HG03103 (cell line): ENCODE measurements at regions not wholly inside any gene's neighbourhood (a gene's known extent, or its start where the extent isn't known, plus 50 kb on each side); places are given as distances from the start of the nearest gene placed in this dataset.

Experiments
- ATAC-seq: cut with Tn5 transposase; IDR thresholded peaks from one replicate; pipeline ENCODE4 v1.9.1; 2021; ENCODE audit warnings: low read depth; ENCODE audit not compliant: unreplicated experiment

DNA sequence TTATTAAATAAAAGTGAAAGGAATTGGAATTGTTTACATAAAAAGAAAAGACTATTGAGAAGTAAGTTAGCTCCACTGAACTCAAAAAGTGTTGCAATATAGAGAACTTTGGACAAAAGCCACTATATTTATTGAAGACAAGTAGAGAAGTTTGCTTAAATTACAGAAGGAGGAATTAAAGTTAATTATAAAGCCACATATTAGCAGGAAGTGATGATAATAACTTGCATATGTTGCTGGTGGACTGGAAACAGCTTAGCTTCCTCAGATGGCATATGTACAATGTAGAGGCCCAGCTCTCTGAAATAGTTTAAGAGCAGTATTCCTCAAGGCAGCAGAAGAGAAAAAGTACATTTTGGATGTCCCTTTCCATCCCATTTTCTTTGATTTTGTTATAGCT is 400.7 kb downstream of the GATA3 start:
- no peak for ATAC-seq

DNA sequence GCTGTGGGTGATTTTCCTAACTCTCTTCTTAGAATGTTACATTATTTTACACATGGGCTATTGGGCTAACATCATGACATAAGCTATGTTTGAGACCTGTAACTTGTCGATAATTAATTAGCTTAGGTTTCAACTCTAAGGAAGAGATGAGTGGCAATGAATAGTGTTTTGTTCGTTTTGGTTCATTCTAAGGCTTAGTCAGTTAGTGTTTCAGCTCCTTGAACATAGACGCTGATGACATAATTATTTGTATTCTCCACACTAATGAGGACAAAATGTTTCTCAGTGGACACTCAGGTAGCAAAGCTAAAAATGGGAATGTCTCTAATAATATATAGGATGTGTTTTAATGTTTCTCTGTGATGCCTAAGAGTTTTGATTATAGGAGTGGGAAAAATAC is 401.9 kb downstream of the GATA3 start:
- no peak for ATAC-seq

DNA sequence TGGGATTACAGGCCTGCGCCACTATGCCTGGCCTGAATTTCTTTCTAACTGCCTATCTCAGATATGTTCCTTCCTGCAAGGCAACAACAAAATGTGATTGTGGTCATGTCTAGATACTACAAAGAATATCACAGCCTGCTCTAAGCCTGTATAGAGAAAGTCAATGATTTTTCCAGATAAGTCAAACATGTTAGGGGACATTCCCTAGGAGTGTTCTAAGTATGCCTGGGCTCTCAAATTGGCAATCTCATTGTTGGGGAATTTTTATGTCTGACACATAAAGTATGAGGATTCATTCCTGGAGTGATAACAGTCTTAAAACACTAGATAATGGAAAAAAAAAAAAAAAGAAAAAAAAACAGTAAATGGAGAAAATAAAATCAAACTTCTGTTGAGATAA is 406.1 kb downstream of the GATA3 start:
- ATAC-seq: no peak

DNA sequence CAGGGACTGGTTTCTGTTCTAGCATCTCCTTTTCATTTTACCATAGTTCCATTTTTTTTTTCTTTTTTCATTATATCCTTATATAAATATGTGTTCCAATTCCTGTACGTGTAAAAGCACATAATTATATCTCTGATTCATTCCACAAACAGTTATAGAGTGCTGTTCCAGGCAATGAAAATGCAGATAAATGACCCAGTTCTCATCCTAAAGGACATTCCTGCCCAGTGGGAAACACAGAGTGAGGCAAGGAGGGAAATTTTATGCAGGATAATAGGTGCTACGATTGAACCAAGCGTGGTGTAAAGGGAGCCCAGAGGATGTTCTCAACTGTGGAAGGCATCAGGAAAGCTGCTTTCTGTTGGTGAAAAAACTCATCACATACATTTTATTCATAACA is 408.1 kb downstream of the GATA3 start:
- ATAC-seq: no peak

DNA sequence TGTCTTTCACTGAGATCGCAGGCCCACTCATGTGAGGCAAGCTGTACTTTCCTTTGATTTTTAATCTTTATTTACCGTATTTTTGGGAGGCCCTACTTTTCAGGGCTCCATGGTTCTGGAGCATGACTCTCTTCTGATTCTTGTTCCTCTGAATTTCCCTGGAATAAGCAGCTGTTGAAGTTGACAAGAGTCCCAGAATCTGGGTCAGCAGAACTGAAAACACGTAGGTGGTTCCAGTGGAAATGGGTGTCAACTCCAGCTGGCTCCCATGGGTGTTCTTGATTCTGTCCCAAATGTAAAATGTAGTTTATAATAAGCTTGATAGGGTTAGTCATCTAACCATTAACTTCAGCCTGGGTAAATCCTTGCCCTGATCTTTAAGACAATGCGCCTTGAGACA is 409.4 kb downstream of the GATA3 start:
- ATAC-seq: no peak

DNA sequence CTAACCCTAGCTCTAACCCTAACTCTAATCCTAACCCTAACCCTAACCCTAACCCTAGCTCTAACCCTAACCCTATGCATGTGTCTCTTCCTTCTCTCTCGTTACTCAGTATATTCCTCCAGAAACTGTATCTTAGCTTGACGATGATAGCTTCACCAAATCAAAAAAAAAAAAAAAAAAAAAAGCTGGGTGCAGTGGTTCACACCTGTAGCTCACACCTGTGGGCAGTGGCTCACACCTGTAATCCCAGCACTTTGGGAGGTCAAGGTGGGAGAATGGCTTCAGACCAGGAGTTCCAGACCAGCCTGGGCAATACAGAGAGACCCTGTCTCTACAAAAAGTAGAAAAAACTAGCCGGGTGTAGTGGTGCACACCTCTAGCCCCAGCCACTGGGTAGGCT is 414.0 kb downstream of the GATA3 start:
- ATAC-seq: no peak

DNA sequence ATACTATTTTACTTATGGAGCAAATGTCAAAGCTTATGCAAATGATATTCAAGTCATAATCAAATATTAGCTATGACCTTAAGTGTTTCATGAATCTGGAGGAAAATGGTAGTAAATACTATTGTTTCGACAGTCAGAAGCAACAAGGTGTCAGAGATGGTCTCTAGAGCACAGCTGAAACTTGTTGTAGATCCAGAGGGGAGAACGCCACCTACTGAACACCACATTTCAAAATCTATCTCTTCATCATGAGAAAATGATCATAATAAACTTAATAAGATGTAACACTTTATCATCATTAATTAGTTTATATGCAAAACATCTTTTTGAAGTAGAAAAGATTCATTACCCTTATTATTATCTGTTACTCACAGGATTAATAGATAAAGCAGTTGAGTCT is 418.7 kb downstream of the GATA3 start:
- ATAC-seq: no peak

DNA sequence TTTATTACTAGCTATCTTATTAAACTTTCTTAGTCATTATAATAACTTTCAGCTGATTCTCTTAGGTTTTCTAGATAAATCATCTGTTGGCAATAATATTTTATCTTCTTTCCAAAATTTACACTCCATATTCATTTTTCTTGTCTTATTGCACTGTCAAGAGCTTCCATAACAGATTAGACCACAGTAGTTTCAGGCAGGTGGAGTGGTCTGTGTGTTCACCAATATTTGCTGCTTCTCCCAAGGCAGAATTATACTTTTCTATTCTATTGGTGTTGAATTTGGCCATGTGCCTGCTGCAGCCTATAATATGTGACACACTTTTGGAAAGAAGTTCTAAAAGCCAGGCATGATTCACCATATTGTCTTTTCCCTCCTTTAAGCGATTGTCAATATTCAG is 422.8 kb downstream of the GATA3 start:
- ATAC-seq: no peak

DNA sequence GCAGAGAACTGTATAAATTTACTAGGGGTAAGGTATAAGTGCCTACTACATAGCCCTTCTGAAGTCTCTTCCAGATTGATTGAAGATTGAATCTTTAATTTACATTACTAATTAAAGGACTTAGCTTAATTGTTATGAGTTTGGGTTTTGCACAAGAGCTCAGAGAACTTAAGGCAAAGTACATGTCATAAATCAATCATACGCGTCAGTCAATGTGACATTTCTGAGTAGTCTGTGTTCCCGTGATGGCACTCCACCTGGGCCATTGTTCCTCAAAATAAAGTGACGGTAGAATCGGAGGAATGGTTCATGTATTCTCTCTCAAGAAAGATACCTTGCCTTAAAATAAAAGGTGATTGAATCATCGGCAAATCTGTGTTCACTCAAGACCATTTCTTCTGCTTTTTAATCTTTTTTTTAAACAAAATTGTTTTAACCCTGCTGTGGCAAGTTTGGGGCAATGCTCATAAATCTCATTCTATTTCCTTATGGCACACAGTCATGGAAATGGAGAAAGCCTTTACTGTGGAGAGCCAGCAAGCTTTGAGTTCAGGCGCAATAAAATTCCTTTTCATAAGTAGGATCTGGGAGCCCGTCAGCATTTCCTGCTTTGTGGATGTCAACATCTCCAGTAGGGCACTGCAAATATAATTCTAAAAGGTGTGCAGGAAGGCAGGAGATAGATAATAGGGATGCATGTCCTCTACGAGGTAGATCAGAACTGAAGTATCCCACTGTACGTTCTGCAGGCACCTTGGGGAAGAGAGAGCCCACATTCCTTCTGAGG is 427.4 kb downstream of the GATA3 start:
- no peak for ATAC-seq

DNA sequence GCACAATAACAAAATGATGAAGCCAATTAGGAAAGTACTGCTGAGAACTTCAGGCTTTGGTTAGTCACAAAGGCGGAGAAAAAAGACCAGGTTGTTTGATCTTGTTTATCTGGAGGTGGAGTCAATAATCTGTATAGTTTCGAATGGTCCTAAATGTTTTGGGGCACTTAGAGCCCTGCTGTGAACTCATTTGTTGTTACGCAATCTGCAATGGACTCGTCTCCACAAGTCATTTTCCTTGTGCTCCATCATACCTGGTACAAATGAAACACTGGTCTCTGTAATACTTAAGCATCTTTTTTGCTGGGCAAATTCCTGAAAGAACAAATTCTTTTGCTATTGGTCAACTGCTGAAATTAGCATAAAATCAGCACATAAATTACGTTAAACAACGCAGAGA is 430.5 kb downstream of the GATA3 start:
- ATAC-seq: no peak

DNA sequence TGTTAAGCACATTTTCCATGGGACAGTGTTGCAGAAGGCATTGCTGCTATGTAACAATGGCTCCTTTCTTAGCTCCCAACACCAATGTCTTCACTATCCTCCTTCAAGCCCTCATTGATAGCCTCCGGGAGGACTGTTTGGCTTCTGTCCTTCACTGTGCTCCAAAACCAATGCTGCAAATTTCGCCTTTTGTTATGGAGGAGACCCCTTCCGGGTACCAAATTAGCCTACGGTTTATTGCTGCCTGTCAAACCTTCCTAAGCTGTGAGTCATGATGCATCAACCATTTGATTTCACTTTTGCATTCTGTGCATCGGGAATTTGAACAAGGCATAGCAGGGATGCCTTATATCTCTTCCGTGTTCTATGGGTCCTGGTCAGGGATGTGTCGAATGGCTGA is 432.9 kb downstream of the GATA3 start:
- no peak for ATAC-seq

DNA sequence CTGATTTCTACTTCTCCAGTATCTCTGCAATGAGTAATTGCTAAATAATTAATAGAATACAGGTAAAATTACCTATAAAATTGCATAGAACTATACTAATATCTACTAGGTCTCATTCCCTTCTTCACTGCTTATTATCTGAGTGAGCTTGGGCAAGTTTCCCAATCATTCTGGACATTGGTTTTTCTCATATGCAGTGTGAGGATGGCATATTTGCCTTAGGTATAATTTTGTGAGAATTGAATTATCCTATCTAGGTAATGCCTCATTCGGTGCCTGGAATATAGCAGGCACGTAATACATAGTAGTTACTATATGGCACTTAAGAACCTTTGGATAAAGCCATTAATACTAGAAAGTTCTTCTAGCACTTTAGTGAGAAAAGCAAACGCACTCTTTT is 434.7 kb downstream of the GATA3 start:
- ATAC-seq: no peak

DNA sequence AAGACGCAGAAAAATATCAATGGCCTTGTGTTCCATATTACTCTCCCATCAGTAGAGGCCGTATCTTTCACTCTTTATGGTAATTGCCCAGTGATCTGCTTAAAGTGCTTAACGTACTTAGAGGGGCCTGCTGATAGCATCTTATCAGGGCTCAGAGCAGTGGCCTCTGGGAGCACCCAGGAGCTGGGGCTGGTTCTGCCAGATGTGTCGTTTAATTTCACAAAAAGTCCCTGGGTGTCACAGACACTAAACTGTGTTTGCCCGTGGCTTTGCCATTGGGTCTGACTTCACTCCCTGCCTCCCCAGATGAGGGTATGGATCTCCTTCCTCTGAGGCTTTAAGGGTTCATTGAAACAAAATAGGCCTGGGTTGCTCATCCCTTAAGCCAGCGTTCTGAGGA is 435.3 kb downstream of the GATA3 start:
- ATAC-seq: no peak

DNA sequence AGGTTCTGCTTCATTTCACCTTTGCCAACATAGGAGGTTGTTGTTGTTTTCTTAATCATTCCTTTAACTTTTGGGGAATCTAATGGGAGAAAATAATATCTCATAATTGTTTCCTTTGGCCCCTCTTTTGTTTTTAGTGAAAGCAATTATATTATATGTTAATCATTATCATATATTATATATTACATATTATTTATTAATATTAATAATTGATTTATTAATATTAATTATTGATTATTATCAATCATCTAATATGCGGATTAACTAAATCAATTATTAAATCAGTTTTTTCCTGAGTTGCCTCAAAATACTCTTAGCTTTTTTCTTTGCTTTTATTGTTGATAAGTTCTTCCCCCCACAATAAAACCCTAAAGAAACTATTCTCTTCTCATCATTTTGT is 443.8 kb downstream of the GATA3 start:
- no peak for ATAC-seq

DNA sequence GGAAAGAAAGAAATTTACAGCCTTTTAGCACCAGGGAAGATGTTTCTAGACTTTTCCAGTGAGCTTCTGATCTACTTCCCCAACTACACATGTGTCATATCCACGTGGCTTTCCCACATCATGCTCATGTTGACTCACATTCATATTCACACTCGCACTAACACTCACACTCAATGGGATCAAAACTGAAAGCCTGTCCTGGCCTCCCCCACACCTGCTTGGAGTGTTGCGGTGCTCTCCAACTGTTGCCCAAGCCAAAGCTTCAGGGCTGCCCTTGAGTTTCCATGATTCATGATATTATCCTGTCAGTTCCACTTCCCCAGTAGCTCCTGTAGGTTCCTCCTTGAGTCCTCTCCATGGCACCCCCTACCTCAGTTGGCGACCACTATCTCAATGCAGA is 444.4 kb downstream of the GATA3 start:
- no peak for ATAC-seq

DNA sequence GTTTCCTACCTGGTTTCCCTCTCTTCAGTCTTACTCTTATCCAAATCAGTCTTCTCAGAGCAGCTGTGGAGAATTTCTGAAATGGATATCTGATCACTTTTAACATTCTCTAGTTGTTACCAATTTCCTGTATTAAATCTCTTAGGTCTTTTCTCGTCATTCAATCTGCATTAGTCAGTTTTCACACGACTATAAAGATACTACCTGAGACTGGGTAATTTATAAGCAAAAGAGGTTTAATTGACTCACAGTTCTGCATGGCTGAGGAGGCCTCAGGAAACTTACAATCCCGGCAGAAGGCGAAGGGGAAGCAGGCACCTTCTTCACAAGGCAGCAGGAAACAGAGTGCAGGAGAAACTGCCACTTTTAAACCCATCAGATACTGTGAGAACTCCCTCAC is 444.8 kb downstream of the GATA3 start:
- no peak for ATAC-seq

DNA sequence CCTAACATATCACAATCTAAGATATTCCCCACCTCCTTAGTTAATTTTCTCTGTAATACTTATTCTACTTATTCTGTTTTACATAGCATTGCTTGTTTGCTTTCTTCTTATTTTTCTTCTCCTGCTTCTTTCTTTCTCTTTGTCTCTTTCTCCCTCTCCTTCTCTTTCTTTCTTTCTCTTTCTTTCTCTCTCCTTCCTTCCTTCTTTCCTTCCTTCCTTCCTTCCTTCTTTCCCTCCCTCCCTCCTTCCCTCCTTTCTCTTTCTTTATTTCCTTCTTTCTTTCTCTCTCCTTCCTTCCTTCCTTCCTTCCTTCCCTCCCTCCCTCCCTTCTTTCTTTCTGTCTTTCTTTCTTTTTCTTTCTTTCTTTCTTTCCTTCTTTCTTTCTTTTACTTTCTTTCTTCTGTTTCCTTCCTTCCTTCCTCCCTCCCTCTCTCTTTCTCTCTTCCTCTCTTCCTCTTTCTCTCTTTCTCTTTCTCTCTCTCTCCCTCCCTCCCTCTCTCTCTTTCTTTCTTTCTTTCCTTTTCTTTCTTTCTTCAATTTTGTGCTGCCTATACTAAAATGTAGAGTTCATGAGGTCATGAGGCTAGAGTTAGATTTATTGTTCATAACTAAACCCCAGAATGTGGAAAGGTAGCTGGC is 445.4 kb downstream of the GATA3 start:
- ATAC-seq: no peak

DNA sequence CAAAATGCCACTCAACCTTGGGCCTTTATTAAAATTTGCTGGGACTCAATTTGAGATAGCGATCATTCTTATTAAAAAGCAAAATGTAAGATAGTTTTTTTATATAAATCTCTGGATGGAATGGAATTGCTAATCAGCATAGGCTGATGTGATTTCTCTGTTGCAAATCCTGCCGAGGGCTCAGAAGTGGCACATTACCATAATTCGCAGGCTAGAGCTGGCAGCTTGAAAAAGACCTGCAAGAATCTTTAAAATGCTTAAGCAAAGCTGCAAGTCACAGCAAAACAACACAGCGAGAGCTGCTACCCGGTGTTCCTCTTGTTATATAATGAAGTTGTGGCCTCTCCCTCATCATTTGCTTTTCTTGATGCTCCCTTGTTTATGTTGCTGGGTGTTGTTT is 448.1 kb downstream of the GATA3 start:
- ATAC-seq: no peak

DNA sequence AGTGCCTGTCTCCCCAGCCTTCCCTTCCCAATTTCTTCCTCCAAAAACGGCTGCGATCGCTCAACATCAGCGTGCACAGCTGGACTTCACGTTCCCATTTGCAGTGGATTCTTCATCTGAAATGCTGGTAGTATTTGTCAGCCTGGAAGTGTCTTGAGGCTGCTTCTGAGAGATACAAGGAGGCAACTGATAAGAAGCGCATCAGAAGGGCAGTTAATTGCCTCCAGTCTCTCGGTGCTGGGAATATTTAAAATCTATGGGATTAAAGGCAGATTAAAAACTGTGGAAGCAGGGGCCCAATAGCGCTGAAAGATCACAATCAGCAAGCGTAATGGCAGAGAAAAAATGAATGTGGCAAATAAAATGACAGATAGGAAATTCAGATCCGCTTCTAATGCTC is 450.0 kb downstream of the GATA3 start:
- no peak for ATAC-seq

DNA sequence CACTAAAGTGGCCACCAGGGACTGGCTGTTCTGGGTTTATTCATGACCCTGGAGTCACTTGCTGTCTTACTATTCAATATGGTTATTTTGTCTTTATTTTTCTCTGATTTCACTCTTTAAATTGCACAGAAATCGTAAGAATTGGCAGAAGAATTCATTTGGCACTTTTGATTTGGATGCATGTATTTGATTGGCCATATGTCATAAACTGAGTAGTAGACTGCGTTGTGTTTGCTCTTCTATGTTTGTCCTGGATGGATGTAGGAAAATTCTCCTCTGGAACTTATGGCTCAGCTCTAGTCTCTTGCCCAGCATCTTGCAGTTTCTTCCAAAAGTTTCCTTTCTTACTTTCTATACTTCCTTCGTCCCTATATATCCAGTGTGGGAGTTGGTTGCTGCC is 452.7 kb downstream of the GATA3 start:
- ATAC-seq: no peak

DNA sequence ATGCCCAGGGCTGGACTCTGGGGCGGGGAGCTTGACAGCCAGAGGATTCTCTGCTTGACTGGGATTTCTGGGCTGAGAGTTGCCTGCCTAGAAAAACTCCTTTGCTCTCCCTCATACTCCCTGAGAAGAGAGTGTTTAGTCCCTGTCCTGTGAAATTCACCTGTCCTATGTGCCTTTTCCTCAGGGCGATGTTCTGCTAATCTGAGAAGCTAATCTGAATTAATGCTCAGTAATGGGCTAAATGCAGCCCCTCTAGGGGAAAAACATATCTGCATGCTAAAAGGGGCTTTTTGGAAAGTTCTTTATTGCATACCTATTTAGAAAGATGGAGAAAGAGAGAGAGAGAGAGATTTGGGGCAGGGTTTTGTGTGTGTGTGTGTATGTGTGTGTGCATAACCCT is 454.4 kb downstream of the GATA3 start:
- no peak for ATAC-seq

DNA sequence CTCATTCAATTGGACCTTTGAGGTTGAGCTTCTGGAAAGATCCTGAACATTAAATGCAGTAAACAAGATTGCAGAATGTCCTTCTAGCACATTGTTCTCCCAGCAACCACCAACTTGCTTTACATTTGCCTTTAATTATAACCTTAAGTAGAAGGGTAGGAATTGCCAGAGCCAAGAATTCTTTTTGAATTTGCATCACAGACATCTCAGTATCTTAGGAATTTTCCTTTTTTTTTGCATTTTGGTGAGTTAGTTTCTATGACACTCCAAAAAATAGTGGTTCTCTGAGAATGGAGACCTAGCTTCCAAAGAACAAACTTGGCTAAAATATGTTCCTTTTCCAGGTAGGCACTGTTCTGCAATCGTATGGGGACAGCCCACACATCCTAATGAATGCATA is 456.0 kb downstream of the GATA3 start:
- ATAC-seq: no peak

DNA sequence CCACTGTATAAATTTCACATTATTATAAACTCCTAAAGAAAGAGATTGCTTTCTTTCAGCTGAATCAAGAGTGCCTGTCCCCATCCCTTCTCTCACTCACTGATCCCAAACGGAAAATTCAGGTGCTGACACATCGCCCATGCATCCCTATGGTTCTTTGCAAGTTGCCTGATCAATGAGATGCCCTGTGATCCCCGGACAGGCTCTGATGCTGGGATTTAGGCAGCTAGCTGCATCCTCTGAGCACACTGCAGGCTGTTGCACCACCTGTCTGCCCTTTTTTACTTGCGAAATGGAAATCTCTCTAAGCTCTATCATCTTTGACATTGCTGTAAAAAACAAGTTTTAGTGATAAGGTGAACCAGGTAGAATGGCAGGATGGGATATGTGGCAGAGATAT is 456.5 kb downstream of the GATA3 start:
- ATAC-seq: no peak
